ENCODE measurements at regions not wholly inside any gene's neighbourhood (a gene's known extent, or its start where the extent isn't known, plus 50 kb on each side); places are given as distances from the start of the nearest gene placed in this dataset.

DNA sequence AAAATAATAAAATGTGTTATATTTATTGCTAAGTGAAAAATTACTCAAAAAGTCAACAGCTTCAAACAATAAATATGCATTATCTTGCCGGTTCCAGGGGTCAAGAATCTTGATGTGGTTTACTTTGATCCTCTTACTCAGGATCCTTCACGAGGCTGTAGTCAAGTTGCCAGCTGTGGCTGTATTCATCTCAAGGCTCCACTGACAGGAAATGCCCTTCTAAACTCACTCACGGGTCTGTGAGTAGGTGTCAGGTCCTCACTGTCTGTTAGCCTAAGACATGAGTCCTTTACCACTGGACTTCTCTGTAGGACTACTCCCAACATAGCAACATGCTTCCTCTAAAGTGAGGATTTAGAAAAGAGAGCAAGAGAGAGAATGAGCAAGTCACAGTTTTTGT lies 983.0 kb downstream of the SI start:
- H3K4me3 ChIP-seq (ENCODE audit: low read depth, low read length): no peak overlapping the region
- POLR2A ChIA-PET: no interaction called here
- CTCF ChIA-PET: no interaction called here
- no peak overlapping the region for H3K27ac ChIP-seq (ENCODE audit: extremely low read depth, low read depth, low read length)
- H3K36me3 ChIP-seq (ENCODE audit: control insufficient read depth in 2 of 2, insufficient read depth in 1 of 2, low read length in 2 of 2): no peaks in the 10 kb centered on the region
- H3K9me3 ChIP-seq (ENCODE audit: control insufficient read depth, insufficient read depth, low read depth, low read length): no peaks in the 10 kb centered on the region
- TF ChIP-seq ZNF114 (tag by site-specific recombination; IDR thresholded peaks at IDR 0.05) (no peak), PATZ1 (tag by site-specific recombination; IDR thresholded peaks at IDR 0.05) (no peak), BCL11B (tag by site-specific recombination; IDR thresholded peaks at IDR 0.05; ENCODE audit: low read depth) (no peak), ZNF138 (tag by site-specific recombination; IDR thresholded peaks at IDR 0.05; ENCODE audit: borderline replicate concordance) (no peak), ZNF600 (tag by site-specific recombination; IDR thresholded peaks at IDR 0.05) (no peak)
- no peaks in the 10 kb centered on the region for H3K4me1 ChIP-seq (ENCODE audit: control insufficient read depth, insufficient read depth, low read length)

DNA sequence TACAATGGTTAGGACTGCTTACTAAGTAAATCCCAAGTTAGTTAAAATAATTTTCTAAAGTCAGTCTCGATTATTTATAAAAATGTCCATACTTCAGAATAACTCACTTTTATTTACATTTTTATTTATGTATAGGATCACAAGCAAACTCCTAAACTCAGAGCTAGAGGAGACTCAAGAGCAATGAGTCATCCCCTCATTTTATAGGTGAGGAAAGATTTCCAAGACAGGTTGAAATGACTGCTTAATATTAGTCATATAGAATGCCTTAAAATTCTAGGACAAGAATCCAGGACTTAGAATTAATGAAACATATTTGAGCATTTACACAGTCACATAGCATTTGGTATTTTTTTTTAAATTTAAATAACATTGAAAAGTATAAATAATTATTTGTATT lies 983.8 kb downstream of the SI start:
- Histone ChIP-seq H3K4me1 (ENCODE audit: control insufficient read depth, insufficient read depth, low read length) (no peaks in the 10 kb centered on the region), H3K9me3 (ENCODE audit: control insufficient read depth, insufficient read depth, low read depth, low read length) (no peaks in the 10 kb centered on the region), H3K36me3 (ENCODE audit: control insufficient read depth in 2 of 2, insufficient read depth in 1 of 2, low read length in 2 of 2) (no peaks in the 10 kb centered on the region), H3K27ac (ENCODE audit: extremely low read depth, low read depth, low read length) (no peak overlapping the region), H3K4me3 (ENCODE audit: low read depth, low read length) (no peak overlapping the region)
- ChIA-PET POLR2A (no interaction called here), CTCF (no interaction called here)
- TF ChIP-seq ZSCAN5A (tag by site-specific recombination; IDR thresholded peaks at IDR 0.05): no peak
- no peak for TF ChIP-seq ZNF843 (tag by site-specific recombination; IDR thresholded peaks at IDR 0.05)
- TF ChIP-seq ZSCAN30 (tag by site-specific recombination; IDR thresholded peaks at IDR 0.05): no peak
- no peak for TF ChIP-seq HOXD13 (CRISPR knock-in tag; IDR thresholded peaks at IDR 0.05; ENCODE audit: borderline replicate concordance)
- TF ChIP-seq ZNF629 (tag by site-specific recombination; IDR thresholded peaks at IDR 0.05): no peak
- TF ChIP-seq ZNF501 (tag by site-specific recombination; IDR thresholded peaks at IDR 0.05): no peak
- no peak for TF ChIP-seq ZNF37A (tag by site-specific recombination; IDR thresholded peaks at IDR 0.05)
- no peak for TF ChIP-seq ZNF398 (tag by site-specific recombination; IDR thresholded peaks at IDR 0.05)
- TF ChIP-seq ZNF341 (tag by site-specific recombination; IDR thresholded peaks at IDR 0.05; ENCODE audit: low read depth): no peak
- TF ChIP-seq, protein P1, sequence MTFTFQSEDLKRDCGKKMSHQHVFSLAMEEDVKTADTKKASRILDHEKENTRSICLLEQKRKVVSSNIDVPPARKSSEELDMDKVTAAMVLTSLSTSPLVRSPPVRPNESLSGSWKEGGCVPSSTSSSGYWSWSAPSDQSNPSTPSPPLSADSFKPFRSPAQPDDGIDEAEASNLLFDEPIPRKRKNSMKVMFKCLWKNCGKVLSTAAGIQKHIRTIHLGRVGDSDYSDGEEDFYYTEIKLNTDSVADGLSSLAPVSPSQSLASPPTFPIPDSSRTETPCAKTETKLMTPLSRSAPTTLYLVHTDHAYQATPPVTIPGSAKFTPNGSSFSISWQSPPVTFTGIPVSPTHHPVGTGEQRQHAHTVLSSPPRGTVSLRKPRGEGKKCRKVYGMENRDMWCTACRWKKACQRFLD (tag by site-specific recombination; IDR thresholded peaks at IDR 0.05): no peak
- no peak for TF ChIP-seq SP2 (tag by site-specific recombination; IDR thresholded peaks at IDR 0.05)
- TF ChIP-seq ZNF623 (tag by site-specific recombination; IDR thresholded peaks at IDR 0.05): no peak

- Histone ChIP-seq H3K27ac (ENCODE audit: extremely low read depth, low read depth, low read length) (no peak overlapping the region), H3K36me3 (ENCODE audit: control insufficient read depth in 2 of 2, insufficient read depth in 1 of 2, low read length in 2 of 2) (no peaks in the 10 kb centered on the region), H3K9me3 (ENCODE audit: control insufficient read depth, insufficient read depth, low read depth, low read length) (no peaks in the 10 kb centered on the region), H3K4me3 (ENCODE audit: low read depth, low read length) (no peak overlapping the region), H3K4me1 (ENCODE audit: control insufficient read depth, insufficient read depth, low read length) (no peaks in the 10 kb centered on the region)
- POLR2A ChIA-PET: no interaction called here
- CTCF ChIA-PET: no interaction called here
- no peak for TF ChIP-seq ZNF157 (tag by site-specific recombination; IDR thresholded peaks at IDR 0.05)
- no peak for TF ChIP-seq ZNF585B (tag by site-specific recombination; IDR thresholded peaks at IDR 0.05)
- TF ChIP-seq ZSCAN23 (tag by site-specific recombination; IDR thresholded peaks at IDR 0.05): no peak
- TF ChIP-seq TRIM28 (IDR thresholded peaks at IDR 0.05; ENCODE audit: borderline replicate concordance, low read length): no peak
- TF ChIP-seq REPIN1 (tag by site-specific recombination; IDR thresholded peaks at IDR 0.05; ENCODE audit: low read depth): no peak
- no peak for TF ChIP-seq INSM2 (tag by site-specific recombination; IDR thresholded peaks at IDR 0.05)
- TF ChIP-seq ZNF175 (tag by site-specific recombination; IDR thresholded peaks at IDR 0.05): no peak
- no peak for TF ChIP-seq ZNF830 (tag by site-specific recombination; IDR thresholded peaks at IDR 0.05; ENCODE audit: low read depth)
- TF ChIP-seq MZF1 (tag by site-specific recombination; IDR thresholded peaks at IDR 0.05; ENCODE audit: borderline replicate concordance): no peak
- TF ChIP-seq ZNF785 (tag by site-specific recombination; IDR thresholded peaks at IDR 0.05): no peak
Measured at GRCh38 chr3:164080208-164080607, 998.1 kb downstream of the SI start.

Data from HEK293 (cell line).